IMR-90 (cell line): ENCODE measurements at regions not wholly inside any gene's neighbourhood (a gene's known extent, or its start where the extent isn't known, plus 50 kb on each side); places are given as distances from the start of the nearest gene placed in this dataset.

Source experiments
- ATAC-seq: fragments of 200-7000 bp; cut with Tn5 transposase; 2 replicates; pipeline ENCODE4 v1.9.1; 2020; ENCODE audit warnings: low read depth, mild to moderate bottlenecking, moderate library complexity
- BruUV-seq: library from RNA; stranded (reverse); fragments of 400-500 nt; replicated peaks from 2 replicates; lab custom pipeline; 2021; lab: Mats Ljungman, UMichigan
- CTCF ChIA-PET: fragments of 300-600 bp; formaldehyde crosslinking; extraction: SDS; loops from one replicate; lab custom pipeline; 2021; ENCODE audit warnings: antibody characterized with exemption; lab: Yijun Ruan, JAX
- POLR2A ChIA-PET: fragments of 300-600 bp; sonication (Branson Sonifier 250); formaldehyde crosslinking; loops from one replicate; lab custom pipeline; 2022; ENCODE audit warnings: antibody characterized with exemption; ENCODE audit not compliant: unreplicated experiment; lab: Charles Lee
- DNase-seq: peaks from one replicate; pipeline ENCODE4 v3.0.0; 2013
- H2AFZ ChIP-seq: replicated peaks from 2 replicates; pipeline ENCODE3; 2013; ENCODE audit warnings: low read length, mild to moderate bottlenecking; ENCODE audit not compliant: poor library complexity
- H2AK5ac ChIP-seq: 2 replicates; pipeline ENCODE4 v1.6.1; 2013; ENCODE audit warnings: low read depth, low read length, inconsistent platforms
- H2AK9ac ChIP-seq: replicated peaks from 2 replicates; pipeline ENCODE3; 2013; ENCODE audit warnings: mild to moderate bottlenecking, low read depth, low read length, moderate library complexity; ENCODE audit not compliant: poor library complexity
- H2BK120ac ChIP-seq: 2 replicates; pipeline ENCODE4 v1.6.1; 2013; ENCODE audit warnings: low read depth, low read length, inconsistent platforms
- H2BK15ac ChIP-seq: 3 replicates; pipeline ENCODE4 v1.6.1; 2013; ENCODE audit warnings: low read depth, low read length, inconsistent platforms
- H2BK20ac ChIP-seq: 2 replicates; pipeline ENCODE4 v1.6.1; 2013; ENCODE audit warnings: low read depth, mild to moderate bottlenecking, inconsistent platforms, low read length, moderate library complexity
- H2BK5ac ChIP-seq: 2 replicates; pipeline ENCODE4 v1.6.1; 2013; ENCODE audit warnings: mild to moderate bottlenecking, low read depth, low read length, inconsistent platforms; ENCODE audit not compliant: poor library complexity, severe bottlenecking
- H3K14ac ChIP-seq: replicated peaks from 2 replicates; pipeline ENCODE4 v1.6.1; 2013; ENCODE audit warnings: low read depth, low read length, inconsistent platforms
- H3K18ac ChIP-seq: 2 replicates; pipeline ENCODE4 v1.6.1; 2013; ENCODE audit warnings: low read depth, low read length, control low read depth
- H3K23ac ChIP-seq: 2 replicates; pipeline ENCODE4 v1.6.1; 2013; ENCODE audit warnings: low read depth, low read length, inconsistent platforms
- H3K27ac ChIP-seq: 2 replicates; pipeline ENCODE4 v1.5.1; 2013; ENCODE audit warnings: mild to moderate bottlenecking, control low read depth, low read length; ENCODE audit not compliant: insufficient read depth
- H3K27me3 ChIP-seq: 2 replicates; pipeline ENCODE4 v1.6.1; 2013; ENCODE audit warnings: low read length; ENCODE audit not compliant: control insufficient read depth, insufficient read depth
- H3K36me3 ChIP-seq: 2 replicates; pipeline ENCODE4 v1.6.1; 2013; ENCODE audit warnings: low read length, mixed read lengths; ENCODE audit not compliant: control insufficient read depth, insufficient read depth
- H3K4ac ChIP-seq: 2 replicates; pipeline ENCODE4 v1.6.1; 2013; ENCODE audit warnings: low read depth, low read length, inconsistent platforms
- H3K4me1 ChIP-seq: 2 replicates; pipeline ENCODE4 v1.6.1; 2013; ENCODE audit warnings: low read length, mixed read lengths; ENCODE audit not compliant: control insufficient read depth, insufficient read depth
- H3K4me2 ChIP-seq: 2 replicates; pipeline ENCODE4 v1.6.1; 2013; ENCODE audit warnings: low read depth, mild to moderate bottlenecking, control low read depth, low read length, moderate library complexity
- H3K4me3 ChIP-seq: 2 replicates; pipeline ENCODE4 v1.5.1; 2013; ENCODE audit warnings: low read depth, mild to moderate bottlenecking, control low read depth, low read length, moderate library complexity; ENCODE audit not compliant: insufficient read depth
- H3K56ac ChIP-seq: 2 replicates; pipeline ENCODE4 v1.6.1; 2013; ENCODE audit warnings: low read length, inconsistent platforms; ENCODE audit not compliant: insufficient read depth; ENCODE audit errors: extremely low read depth
- H3K79me1 ChIP-seq, 2 experiments: 2 replicates each; pipeline ENCODE4 v1.6.1; 2013; ENCODE audit warnings: low read length in 2 of 2, inconsistent platforms in 1 of 2, low read depth in 1 of 2
- H3K9ac ChIP-seq: 2 replicates; pipeline ENCODE4 v1.6.1; 2013; ENCODE audit warnings: low read depth, low read length, control low read depth
- H3K9me1 ChIP-seq: 2 replicates; pipeline ENCODE4 v1.6.1; 2013; ENCODE audit warnings: low read length, inconsistent platforms; ENCODE audit not compliant: insufficient read depth
- H3K9me3 ChIP-seq: 2 replicates; pipeline ENCODE4 v1.6.1; 2013; ENCODE audit warnings: low read length; ENCODE audit not compliant: control insufficient read depth, insufficient read depth
- H4K20me1 ChIP-seq: 2 replicates; pipeline ENCODE4 v1.6.1; 2013; ENCODE audit warnings: low read length, inconsistent platforms; ENCODE audit not compliant: insufficient read depth
- H4K5ac ChIP-seq: 2 replicates; pipeline ENCODE4 v1.6.1; 2013; ENCODE audit warnings: mild to moderate bottlenecking, low read depth, low read length, control low read depth
- H4K8ac ChIP-seq, 2 experiments: 2 replicates each; pipeline ENCODE4 v1.6.1; 2013; ENCODE audit warnings: low read depth in 2 of 2, low read length in 2 of 2, control low read depth in 1 of 2, inconsistent platforms in 1 of 2
- H4K91ac ChIP-seq: 2 replicates; pipeline ENCODE4 v1.6.1; 2013; ENCODE audit warnings: low read depth, low read length, inconsistent platforms; ENCODE audit not compliant: insufficient read depth
- BHLHE40 ChIP-seq: fragments of 150-350 bp; IDR thresholded peaks from 2 replicates; pipeline ENCODE4 v1.6.1; 2016; ENCODE audit warnings: mild to moderate bottlenecking, low read depth, low read length
- CHD1 ChIP-seq: IDR thresholded peaks from 2 replicates; pipeline ENCODE4 v1.6.1; 2012; ENCODE audit warnings: low read depth, low read length, improper control_type of control experiment
- MAFK ChIP-seq: IDR thresholded peaks from 2 replicates; pipeline ENCODE4 v1.6.1; 2012; ENCODE audit warnings: low read depth, low read length, improper control_type of control experiment
- MAZ ChIP-seq: IDR thresholded peaks from 2 replicates; pipeline ENCODE4 v1.6.1; 2012; ENCODE audit warnings: low read depth, mild to moderate bottlenecking, low read length, improper control_type of control experiment, moderate library complexity, borderline replicate concordance
- POLR2A ChIP-seq: IDR thresholded peaks from 2 replicates; pipeline ENCODE4 v1.6.1; 2012; ENCODE audit warnings: mild to moderate bottlenecking, low read depth, low read length
- SMC3 ChIP-seq: fragments of 150-350 bp; IDR thresholded peaks from 2 replicates; pipeline ENCODE4 v1.6.1; 2016; ENCODE audit warnings: low read depth, mild to moderate bottlenecking, antibody characterized with exemption, low read length, moderate library complexity
- WGBS, 2 experiments: methylation state at CpG; one replicate each; pipeline versions ENCODE4 v1.1.5 to v1.1.7; 2013; ENCODE audit warnings: missing lambda C conversion rate in 2 of 2; ENCODE audit not compliant: insufficient read length in 1 of 2; ENCODE audit errors: extremely low coverage in 2 of 2; 5-methylcytosine and 5-hydroxymethylcytosine counted together
- dilution Hi-C: fragments of 300-500 bp; cut with HindIII; formaldehyde crosslinking; loops from one replicate; pipeline ENCODE4 v1.14.3; 2018; ENCODE audit warnings: low sequenced_read_pairs; ENCODE audit not compliant: unreplicated experiment
- in situ Hi-C: fragments of 300-500 bp; cut with MboI; formaldehyde crosslinking; loops from 3 replicates; pipeline ENCODE4 v1.14.3; 2019; ENCODE audit warnings: low sequenced_read_pairs, inconsistent platforms, mixed read lengths
- intact Hi-C: fragments of 100-400 bp; cut with micrococcal nuclease; formaldehyde crosslinking; loops from 2 replicates; pipeline ENCODE4 v1.10.0; 2022
- TF ChIP-seq, protein P1 (sequence below): conservative IDR thresholded peaks from 2 replicates; pipeline ENCODE4 v1.5.1; 2012; ENCODE audit warnings: mild to moderate bottlenecking, low read depth, low read length, improper control_type of control experiment
- TF ChIP-seq, protein P2 (sequence below): fragments of 150-350 bp; IDR thresholded peaks from 2 replicates; pipeline ENCODE4 v1.6.1; 2016; ENCODE audit warnings: low read depth, mild to moderate bottlenecking, low read length, moderate library complexity, borderline replicate concordance

DNA sequence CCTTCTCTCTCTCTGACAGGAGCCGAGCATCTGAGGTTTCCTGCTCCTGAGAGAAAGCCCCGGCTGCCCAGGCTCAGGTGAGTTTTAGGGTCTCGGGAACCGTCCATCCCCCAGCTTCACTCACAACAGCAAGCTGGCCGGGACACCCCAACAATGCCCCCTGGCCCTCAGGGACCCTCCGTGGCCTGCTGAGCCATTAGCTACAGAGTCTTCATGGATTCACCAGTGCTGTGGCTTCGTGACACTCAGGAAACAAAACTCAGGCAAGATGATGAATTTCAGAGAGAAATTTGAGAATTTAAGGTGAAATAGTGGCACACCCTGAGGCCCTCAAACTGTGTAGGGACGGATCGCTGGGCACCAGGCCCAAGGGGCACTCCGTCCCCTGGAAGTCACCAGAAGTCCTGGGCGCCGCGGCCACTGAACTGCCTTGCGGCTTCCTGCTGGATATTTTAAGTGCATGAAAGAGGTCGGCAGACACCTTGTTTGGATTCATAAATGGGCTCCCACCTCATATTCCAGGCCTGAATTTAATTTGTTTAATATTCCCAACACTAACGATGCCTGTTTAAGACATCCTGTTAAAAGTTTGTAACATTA lies 368.3 kb upstream of the SALL3 start:
- no peaks in the 10 kb centered on the region for H3K79me1 ChIP-seq
- intact Hi-C loops, result no loop called here
- no peak overlapping the region for H2BK5ac ChIP-seq
- no peak overlapping the region for H2AK5ac ChIP-seq
- no peak overlapping the region for H3K14ac ChIP-seq
- H3K23ac ChIP-seq, result no peak overlapping the region
- H4K91ac ChIP-seq, result no peak overlapping the region
- in situ Hi-C loops, result no loop called here
- no peaks in the 10 kb centered on the region for H3K4me1 ChIP-seq
- H2AFZ ChIP-seq, result no peak overlapping the region
- POLR2A ChIA-PET, result no interaction called here
- no peaks in the 10 kb centered on the region for H3K36me3 ChIP-seq
- H3K9ac ChIP-seq, result no peak overlapping the region
- no peak overlapping the region for H3K4ac ChIP-seq
- no peaks in the 10 kb centered on the region for H3K27me3 ChIP-seq
- no TSS peak for BruUV-seq
- no peak overlapping the region for H2BK120ac ChIP-seq
- H3K4me3 ChIP-seq, result no peak overlapping the region
- 70% methylated on average over 4 of the region's 16 CpGs; no CpG with 5 or more reads in 1 of the 2 experiments for WGBS, 2 experiments
- no peaks in the 10 kb centered on the region for H4K20me1 ChIP-seq
- H3K27ac ChIP-seq, result no peak overlapping the region
- H4K5ac ChIP-seq, result no peak overlapping the region
- H3K9me3 ChIP-seq, result peaks cover 40% of the 10 kb centered on the region
- H3K56ac ChIP-seq, result no peak overlapping the region
- H3K4me2 ChIP-seq, result no peak overlapping the region
- dilution Hi-C loops, result no loop called here
- H2BK20ac ChIP-seq, result no peak overlapping the region
- no peak overlapping the region for H2BK15ac ChIP-seq
- CTCF ChIA-PET, result no interaction called here
- H3K18ac ChIP-seq, result no peak overlapping the region
- DNase-seq (no peak), ATAC-seq (no peak)
- H4K8ac ChIP-seq, result no peak overlapping the region
- H2AK9ac ChIP-seq, result no peak overlapping the region
- no peaks in the 10 kb centered on the region for H3K9me1 ChIP-seq
- TF ChIP-seq BHLHE40, result no peak
- no peak for TF ChIP-seq MAZ
- TF ChIP-seq MAFK, result no peak
- no peak for TF ChIP-seq POLR2A
- TF ChIP-seq, protein P1, sequence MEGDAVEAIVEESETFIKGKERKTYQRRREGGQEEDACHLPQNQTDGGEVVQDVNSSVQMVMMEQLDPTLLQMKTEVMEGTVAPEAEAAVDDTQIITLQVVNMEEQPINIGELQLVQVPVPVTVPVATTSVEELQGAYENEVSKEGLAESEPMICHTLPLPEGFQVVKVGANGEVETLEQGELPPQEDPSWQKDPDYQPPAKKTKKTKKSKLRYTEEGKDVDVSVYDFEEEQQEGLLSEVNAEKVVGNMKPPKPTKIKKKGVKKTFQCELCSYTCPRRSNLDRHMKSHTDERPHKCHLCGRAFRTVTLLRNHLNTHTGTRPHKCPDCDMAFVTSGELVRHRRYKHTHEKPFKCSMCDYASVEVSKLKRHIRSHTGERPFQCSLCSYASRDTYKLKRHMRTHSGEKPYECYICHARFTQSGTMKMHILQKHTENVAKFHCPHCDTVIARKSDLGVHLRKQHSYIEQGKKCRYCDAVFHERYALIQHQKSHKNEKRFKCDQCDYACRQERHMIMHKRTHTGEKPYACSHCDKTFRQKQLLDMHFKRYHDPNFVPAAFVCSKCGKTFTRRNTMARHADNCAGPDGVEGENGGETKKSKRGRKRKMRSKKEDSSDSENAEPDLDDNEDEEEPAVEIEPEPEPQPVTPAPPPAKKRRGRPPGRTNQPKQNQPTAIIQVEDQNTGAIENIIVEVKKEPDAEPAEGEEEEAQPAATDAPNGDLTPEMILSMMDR, result no peak
- TF ChIP-seq, protein P2, sequence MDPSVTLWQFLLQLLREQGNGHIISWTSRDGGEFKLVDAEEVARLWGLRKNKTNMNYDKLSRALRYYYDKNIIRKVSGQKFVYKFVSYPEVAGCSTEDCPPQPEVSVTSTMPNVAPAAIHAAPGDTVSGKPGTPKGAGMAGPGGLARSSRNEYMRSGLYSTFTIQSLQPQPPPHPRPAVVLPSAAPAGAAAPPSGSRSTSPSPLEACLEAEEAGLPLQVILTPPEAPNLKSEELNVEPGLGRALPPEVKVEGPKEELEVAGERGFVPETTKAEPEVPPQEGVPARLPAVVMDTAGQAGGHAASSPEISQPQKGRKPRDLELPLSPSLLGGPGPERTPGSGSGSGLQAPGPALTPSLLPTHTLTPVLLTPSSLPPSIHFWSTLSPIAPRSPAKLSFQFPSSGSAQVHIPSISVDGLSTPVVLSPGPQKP, result no peak
- no peak for TF ChIP-seq SMC3
- TF ChIP-seq CHD1, result no peak
